ENCODE measurements at regions not wholly inside any gene's neighbourhood (a gene's known extent, or its start where the extent isn't known, plus 50 kb on each side); places are given as distances from the start of the nearest gene placed in this dataset.
"Not testable (repeated sequence)": the region's sequence is repeated elsewhere in the genome, so short reads cannot be mapped to it uniquely, and the experiment has no call there.

DNA sequence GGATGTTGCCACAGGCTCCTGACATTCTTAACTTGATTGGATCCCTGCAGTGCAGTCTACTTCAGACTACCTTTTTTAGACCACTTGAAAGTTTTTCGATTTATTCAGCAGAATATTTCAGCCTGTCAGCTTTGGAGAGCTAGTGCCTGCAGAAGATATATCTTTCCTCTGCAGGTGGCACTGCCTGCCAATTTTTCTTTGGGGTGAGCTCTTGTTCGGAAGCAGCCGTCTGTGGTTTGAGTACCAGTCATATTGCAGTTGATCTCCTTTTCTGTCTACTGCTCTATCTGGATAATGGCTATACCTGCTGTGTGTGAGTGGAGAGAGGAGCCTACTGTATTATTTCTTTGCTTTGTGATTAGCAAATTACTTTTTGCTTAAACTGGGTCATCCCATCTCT is 1486.9 kb downstream of the KHDRBS2 start:
- TF ChIP-seq POLR2AphosphoS5 (IDR thresholded peaks at IDR 0.05; ENCODE audit: low read depth, low read length); BRCA1 (IDR thresholded peaks at IDR 0.05; ENCODE audit: low read depth, low read length); PHF8 (conservative IDR thresholded peaks at IDR 0.05; ENCODE audit: low read depth, low read length); TAF1 (IDR thresholded peaks at IDR 0.05; ENCODE audit: low read depth, low read length); SRF (IDR thresholded peaks at IDR 0.05; ENCODE audit: low read depth, low read length): not testable (repeated sequence)
- TF ChIP-seq, protein P1, sequence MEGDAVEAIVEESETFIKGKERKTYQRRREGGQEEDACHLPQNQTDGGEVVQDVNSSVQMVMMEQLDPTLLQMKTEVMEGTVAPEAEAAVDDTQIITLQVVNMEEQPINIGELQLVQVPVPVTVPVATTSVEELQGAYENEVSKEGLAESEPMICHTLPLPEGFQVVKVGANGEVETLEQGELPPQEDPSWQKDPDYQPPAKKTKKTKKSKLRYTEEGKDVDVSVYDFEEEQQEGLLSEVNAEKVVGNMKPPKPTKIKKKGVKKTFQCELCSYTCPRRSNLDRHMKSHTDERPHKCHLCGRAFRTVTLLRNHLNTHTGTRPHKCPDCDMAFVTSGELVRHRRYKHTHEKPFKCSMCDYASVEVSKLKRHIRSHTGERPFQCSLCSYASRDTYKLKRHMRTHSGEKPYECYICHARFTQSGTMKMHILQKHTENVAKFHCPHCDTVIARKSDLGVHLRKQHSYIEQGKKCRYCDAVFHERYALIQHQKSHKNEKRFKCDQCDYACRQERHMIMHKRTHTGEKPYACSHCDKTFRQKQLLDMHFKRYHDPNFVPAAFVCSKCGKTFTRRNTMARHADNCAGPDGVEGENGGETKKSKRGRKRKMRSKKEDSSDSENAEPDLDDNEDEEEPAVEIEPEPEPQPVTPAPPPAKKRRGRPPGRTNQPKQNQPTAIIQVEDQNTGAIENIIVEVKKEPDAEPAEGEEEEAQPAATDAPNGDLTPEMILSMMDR (IDR thresholded peaks at IDR 0.05; ENCODE audit: control extremely low read depth in 1 of 3, insufficient read depth in 1 of 3, low read depth in 1 of 3, low read length in 3 of 3): peak in 2 of 3 experiments; percentile 15 to 34; a peak in 2 of 4 replicates

Data from H1 (cell line).